Neutrophil (primary cell): ENCODE measurements at regions not wholly inside any gene's neighbourhood (a gene's known extent, or its start where the extent isn't known, plus 50 kb on each side); places are given as distances from the start of the nearest gene placed in this dataset.

Experiments used
- H3K27ac ChIP-seq: fragments of 200-600 bp; sonication (generic); 2 replicates; pipeline ENCODE4 v1.5.1; 2016; ENCODE audit warnings: mild to moderate bottlenecking, moderate library complexity
- H3K27me3 ChIP-seq: fragments of 200-600 bp; sonication (generic); 2 replicates; pipeline ENCODE4 v1.6.0; 2016; ENCODE audit warnings: mild to moderate bottlenecking
- H3K36me3 ChIP-seq: fragments of 200-600 bp; sonication (generic); 2 replicates; pipeline ENCODE4 v1.5.1; 2017
- H3K4me1 ChIP-seq, 2 experiments: fragments of 200-600 bp in 1 of 2; sonication (generic) in 1 of 2; 1 replicate in 1 of 2; 2 replicates in 1 of 2; pipeline versions ENCODE4 v1.5.1 to v1.6.1; 2013 to 2016; ENCODE audit warnings: low read depth in 1 of 2, low read length in 1 of 2, mild to moderate bottlenecking in 1 of 2, moderate library complexity in 1 of 2; ENCODE audit not compliant: control insufficient read depth in 1 of 2, insufficient read depth in 1 of 2
- H3K4me3 ChIP-seq, 2 experiments: fragments of 200-600 bp in 1 of 2; sonication (generic) in 1 of 2; 1 replicate in 1 of 2; 2 replicates in 1 of 2; pipeline ENCODE4 v1.5.1; 2013 to 2016; ENCODE audit warnings: low read depth in 1 of 2, low read length in 1 of 2, mild to moderate bottlenecking in 1 of 2, moderate library complexity in 1 of 2
- H3K9me3 ChIP-seq: fragments of 200-600 bp; sonication (generic); 2 replicates; pipeline ENCODE4 v1.5.1; 2016
- CTCF ChIP-seq: fragments of 200-600 bp; sonication (generic); IDR thresholded peaks from 2 replicates; pipeline ENCODE4 v1.5.1; 2016; ENCODE audit warnings: antibody characterized with exemption

DNA sequence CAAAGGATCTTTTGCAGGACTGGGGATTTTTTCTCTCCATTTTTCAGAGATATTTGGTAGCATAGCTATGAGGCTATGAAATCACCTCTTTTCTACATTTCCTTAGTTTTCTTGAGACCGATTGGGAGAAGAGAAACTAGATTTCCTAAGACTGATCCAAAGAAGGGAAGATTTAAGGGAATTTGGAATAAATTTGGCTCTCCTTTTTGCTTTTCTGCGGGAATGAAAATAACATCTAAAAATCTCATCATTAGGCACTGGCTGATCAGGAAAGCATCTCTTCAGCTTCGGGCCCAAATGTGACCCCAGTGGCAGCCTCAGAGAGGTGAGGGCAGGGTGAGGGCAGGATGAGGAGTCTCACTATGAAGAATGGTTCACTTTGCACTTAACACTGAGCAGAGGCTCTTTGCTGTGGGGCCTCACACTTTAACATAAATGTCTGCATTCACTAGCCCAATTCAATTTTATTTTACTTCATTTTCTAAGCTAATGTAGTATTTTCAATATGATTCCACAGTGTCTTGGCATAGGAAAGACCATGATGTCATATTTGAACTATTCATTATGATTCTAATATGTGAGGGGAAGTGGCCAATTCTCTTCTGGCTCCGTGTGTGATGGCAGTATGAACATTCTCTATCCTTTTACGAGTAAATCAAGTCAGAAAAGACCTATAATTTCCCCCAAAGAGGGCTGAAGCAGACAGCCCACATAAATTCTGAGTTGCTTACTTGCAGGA lies 193.2 kb downstream of the MEX3B start:
- Histone ChIP-seq H3K4me3 (no peak overlapping the region), H3K36me3 (no peaks in the 10 kb centered on the region), H3K4me1 (no peaks in the 10 kb centered on the region), H3K27ac (no peak overlapping the region), H3K9me3 (no peaks in the 10 kb centered on the region), H3K27me3 (no peaks in the 10 kb centered on the region)
- TF ChIP-seq CTCF = no peak

DNA sequence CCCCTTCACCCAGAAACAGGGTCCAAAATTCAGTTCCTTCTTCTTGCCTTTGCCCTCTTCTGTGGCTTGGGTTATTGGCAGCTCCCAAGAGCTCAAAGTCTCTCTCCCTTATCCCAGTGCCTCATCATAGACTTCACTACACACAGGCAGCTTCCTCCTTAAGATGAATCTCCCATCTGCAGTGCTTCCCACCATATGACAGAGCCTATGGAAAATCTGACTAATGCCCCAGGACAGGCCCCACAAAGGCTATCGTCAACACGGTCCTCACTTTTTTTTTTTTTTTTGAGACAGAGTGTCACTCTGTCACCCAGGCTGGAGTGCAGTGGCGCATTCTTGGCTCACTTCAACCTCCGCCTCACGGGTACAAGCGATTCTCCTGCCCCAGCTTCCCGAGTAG lies 194.1 kb downstream of the MEX3B start:
- H3K27ac ChIP-seq = no peak overlapping the region
- no peak for TF ChIP-seq CTCF
- no peaks in the 10 kb centered on the region for H3K27me3 ChIP-seq
- H3K4me1 ChIP-seq = no peaks in the 10 kb centered on the region
- no peaks in the 10 kb centered on the region for H3K9me3 ChIP-seq
- H3K36me3 ChIP-seq = no peaks in the 10 kb centered on the region
- no peak overlapping the region for H3K4me3 ChIP-seq

GRCh38 chr15:81851325-81851724 lies 194.5 kb downstream of the MEX3B start:
- Histone ChIP-seq H3K4me3 (no peak overlapping the region), H3K9me3 (no peaks in the 10 kb centered on the region), H3K27me3 (no peaks in the 10 kb centered on the region), H3K36me3 (no peaks in the 10 kb centered on the region), H3K4me1 (no peaks in the 10 kb centered on the region), H3K27ac (no peak overlapping the region)
- TF ChIP-seq CTCF = no peak

DNA sequence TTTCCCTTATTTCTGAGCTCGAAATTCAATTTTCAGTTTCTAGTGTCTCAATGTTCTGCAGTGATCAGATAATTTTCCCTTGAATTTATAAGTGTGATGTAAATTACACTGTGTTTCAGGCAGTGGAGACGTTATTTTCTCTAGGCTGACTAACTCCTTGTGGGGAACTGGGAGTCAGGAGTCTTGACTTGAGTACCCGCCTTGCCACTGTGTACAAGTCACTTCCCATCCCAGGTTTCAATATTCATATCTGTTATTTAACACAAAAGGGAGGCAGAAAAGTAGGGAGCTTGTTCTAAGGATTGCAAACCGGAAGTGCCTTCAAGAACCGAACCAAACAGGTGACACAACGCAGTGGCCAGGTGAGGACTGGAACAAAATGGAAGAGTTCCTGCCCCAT lies 196.5 kb downstream of the MEX3B start:
- Histone ChIP-seq H3K4me3 (no peak overlapping the region), H3K4me1 (no peaks in the 10 kb centered on the region), H3K36me3 (no peaks in the 10 kb centered on the region), H3K27me3 (no peaks in the 10 kb centered on the region), H3K27ac (no peak overlapping the region), H3K9me3 (no peaks in the 10 kb centered on the region)
- TF ChIP-seq CTCF = no peak

DNA sequence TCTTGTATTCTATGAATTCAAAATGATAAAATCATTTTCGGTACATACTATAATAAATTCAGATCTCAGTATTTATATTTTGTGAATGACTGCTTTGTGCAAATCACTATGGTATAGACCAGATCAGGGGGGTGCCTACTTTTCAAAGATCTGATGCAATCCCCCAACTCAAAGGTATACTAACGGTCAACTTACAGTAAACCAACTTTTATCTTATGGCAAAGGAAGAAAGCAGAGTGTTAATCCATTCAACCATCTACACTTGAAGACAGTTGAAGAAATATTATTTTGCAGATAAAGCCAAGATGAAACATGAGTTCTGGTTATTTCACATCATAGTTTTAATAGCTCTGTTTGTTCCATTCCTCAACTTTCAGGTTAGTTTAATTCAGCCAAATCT lies 197.1 kb downstream of the MEX3B start:
- Histone ChIP-seq H3K27me3 (no peaks in the 10 kb centered on the region), H3K36me3 (no peaks in the 10 kb centered on the region), H3K4me3 (no peak overlapping the region), H3K9me3 (no peaks in the 10 kb centered on the region), H3K27ac (no peak overlapping the region), H3K4me1 (no peaks in the 10 kb centered on the region)
- TF ChIP-seq CTCF = no peak
